ENCODE measurements at regions not wholly inside any gene's neighbourhood (a gene's known extent, or its start where the extent isn't known, plus 50 kb on each side); places are given as distances from the start of the nearest gene placed in this dataset.
A peak's percentile ranks its signal among the peaks of the same experiment; 100 is the strongest.

GRCh38 chr5:23977997-23978396 is 470.6 kb downstream of the PRDM9 start:
- TF ChIP-seq CTCF (IDR thresholded peaks at IDR 0.05; ENCODE audit: low read length) (peak; percentile 63), EZH2 (optimal IDR thresholded peaks at IDR 0.05; ENCODE audit: low read depth, low read length) (no peak), EZH2phosphoT487 (IDR thresholded peaks at IDR 0.05; ENCODE audit: low read length) (no peak)

Measured in MM.1S (cell line).